HG03159 (cell line): ENCODE measurements at regions not wholly inside any gene's neighbourhood (a gene's known extent, or its start where the extent isn't known, plus 50 kb on each side); places are given as distances from the start of the nearest gene placed in this dataset.
"Not testable (repeated sequence)": the region's sequence is repeated elsewhere in the genome, so short reads cannot be mapped to it uniquely, and the experiment has no call there.

Experiments
- ATAC-seq: cut with Tn5 transposase; IDR thresholded peaks from one replicate; pipeline ENCODE4 v1.9.1; 2021; ENCODE audit warnings: mild to moderate bottlenecking, moderate library complexity; ENCODE audit not compliant: unreplicated experiment

GRCh38 chrX:45842207-45842925 lies 641.7 kb upstream of the DIPK2B start:
- ATAC-seq = no peak

GRCh38 chrX:45840411-45840950 lies 639.8 kb upstream of the DIPK2B start:
- no peak for ATAC-seq

- ATAC-seq = no peak
Measured at GRCh38 chrX:45830343-45830742, 629.7 kb upstream of the DIPK2B start.

DNA sequence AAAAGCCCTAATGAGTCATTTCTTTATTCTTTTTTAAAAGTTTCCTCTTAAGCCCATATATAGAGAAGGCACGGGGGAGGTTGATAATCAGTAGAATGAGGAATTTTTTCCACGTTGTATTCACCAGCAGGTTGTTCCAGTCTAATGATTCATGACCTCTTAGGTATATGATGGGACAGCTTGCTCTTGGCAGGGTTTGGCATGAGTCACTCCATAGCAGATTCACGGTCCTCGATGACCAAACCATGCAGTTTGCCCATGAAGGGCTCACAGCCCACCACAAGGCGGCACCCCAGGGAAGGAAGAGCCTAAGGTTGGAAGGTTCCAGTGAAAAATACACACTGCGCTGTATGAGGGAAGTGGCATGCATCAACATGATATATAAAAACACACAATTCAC lies 623.8 kb upstream of the DIPK2B start:
- ATAC-seq = no peak

- ATAC-seq = no peak
Measured at GRCh38 chrX:45823536-45823935, 622.9 kb upstream of the DIPK2B start.

- ATAC-seq = no peak
Measured at GRCh38 chrX:45822124-45822523, 621.4 kb upstream of the DIPK2B start.

DNA sequence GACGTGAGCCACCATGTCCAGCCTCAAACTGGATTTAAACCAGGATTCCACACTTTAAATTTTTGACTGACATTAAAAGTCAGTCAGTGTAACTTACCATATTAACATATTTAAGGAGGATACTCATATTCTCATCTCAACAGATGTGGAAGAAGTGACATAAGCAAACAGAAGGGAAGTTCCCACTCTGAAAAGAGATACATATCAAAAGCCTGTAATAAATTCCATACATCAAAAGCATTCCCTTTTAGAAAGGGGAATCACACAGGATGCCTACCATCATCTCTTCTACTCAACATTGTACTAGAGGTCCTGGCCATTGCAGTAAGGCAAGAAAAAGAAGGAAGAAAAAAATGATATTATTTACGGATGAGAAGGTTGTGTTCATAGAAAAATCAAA lies 618.2 kb upstream of the DIPK2B start:
- ATAC-seq = no peak

- ATAC-seq = no peak
Measured at GRCh38 chrX:45815441-45815840, 614.8 kb upstream of the DIPK2B start.

DNA sequence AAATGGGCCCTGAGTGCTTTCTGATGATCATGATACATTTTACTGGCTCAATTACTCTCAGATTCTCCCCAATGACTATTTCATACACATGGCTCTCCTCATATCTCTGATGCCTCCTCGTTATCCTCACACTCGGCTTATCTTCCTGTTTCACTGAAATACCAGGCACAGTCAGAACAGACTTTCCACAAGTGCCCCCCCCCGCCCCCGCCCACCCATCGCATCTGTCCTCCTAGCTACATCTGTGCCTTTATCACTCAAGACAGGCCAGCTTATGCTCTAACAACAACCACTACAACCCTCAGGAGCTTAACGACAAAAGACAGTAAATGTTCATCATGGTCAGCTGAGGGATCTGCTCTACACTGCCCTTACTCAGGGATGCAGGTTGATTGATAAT lies 610.6 kb upstream of the DIPK2B start:
- ATAC-seq = no peak

DNA sequence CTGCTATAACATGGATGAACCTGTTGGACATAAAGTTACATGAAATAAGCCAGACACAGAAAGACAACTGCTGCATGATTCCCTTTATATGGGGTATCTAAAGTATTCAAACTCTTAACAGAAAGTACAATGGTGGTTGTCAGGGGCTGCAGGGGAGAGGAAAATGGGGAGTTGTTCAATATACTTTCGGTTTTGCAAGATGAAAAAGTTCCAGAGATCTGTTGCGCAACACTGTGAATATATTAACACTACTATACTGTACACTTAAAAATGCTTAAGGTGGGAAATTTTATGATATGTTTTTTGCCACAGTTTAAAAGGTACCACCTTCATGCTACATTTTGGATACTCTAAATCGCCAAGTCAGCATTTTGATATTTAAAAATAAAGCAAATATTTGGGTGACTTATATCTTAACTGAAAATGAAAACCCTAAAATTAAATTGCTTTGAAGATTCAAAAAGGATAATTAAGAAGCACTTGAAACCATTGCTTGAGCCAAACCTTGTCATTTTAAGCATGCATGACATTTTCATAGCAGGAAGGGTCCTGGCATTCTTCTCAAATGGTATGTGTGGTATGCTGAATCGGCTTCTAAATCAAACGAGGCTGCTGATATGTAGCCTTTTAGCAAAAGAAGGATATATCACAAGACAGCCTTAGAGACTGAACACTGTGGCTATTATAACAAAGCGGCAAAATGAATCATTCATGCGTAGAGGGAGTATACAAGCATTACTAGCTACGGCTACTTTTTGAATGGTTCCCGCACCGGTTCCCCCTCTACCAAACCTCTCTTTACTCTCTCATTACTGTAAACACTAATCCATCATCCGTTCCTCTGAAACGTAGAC lies 607.1 kb upstream of the DIPK2B start:
- no peak for ATAC-seq

DNA sequence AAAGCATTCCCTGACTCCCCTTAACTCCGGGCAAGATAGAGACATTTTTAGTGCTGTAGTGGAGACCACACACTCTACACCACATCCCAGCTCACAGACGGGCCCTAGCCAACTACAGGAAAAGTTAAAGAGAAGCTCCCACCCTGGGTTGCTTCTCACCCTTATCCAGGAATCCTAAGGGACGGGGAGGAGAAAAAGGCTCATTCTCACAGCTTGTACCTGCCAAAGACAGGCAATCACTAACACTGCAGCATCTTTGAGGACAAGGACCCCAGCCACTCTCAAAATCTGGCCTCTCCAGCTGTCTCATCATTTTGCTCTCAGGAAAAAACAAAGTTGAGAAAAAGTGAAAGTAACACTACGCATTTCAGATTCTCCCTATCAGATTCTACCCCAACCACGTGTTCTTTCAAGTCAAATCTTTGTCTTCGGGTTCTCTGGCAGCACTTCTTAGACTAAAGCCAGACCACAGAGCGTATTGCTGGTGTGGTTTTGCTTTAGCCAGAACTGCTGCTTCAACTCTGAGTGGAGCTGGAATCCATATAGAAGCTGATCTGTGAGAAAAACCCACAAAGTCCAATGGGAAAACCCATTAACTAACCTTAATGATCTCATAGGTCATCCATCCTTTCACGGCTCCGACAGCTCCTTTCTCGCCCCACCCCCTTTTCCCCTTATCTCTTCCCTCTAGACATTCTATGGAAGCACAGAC lies 605.9 kb upstream of the DIPK2B start:
- peak; percentile 68 for ATAC-seq

- ATAC-seq = no peak
Measured at GRCh38 chrX:45804276-45804675, 603.6 kb upstream of the DIPK2B start.

DNA sequence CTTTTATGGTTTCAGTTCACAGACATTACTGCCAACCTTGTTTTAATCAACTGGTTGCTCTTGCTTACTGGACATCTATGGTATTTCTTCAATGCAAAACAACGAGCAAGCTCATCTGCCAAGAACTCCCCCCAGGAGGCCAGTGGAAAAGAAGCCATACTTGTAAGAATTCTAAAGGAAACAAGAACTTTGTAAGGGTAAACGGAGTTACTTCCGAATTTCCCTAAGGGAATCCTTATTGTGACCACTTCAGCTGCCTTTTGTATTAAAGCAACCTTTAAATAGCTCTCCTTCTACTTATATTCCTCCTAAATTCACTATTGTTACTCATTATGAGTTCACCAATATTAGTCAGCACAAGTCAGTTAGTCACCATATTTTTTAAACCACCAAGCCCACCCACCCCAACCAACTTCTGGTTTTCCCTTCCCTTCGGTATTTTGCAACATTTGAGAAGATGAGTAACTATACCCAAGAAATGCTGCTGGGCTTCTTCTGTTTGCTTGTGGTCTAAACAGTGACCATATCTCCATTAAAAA lies 602.8 kb upstream of the DIPK2B start:
- ATAC-seq = no peak

DNA sequence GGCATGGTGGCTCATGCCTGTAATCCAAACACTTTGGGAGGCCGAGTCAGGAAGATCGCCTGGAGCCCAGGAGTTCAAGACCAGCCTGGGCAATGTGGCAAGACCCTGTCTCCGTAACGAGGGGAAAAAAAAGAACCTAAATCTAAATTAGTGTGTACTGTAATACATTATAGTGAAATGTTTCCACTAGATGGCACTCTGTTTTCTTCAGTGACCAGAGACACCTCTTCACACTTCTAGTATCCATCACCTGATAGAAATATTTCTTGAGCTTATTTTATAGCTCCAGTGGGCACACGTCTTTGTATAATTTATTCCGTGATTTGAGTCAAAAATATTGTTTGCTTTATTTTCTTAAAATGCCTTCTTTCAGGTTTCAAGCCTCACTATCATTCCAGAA lies 600.9 kb upstream of the DIPK2B start:
- ATAC-seq = peak; percentile 66

GRCh38 chrX:45800746-45801453 lies 600.2 kb upstream of the DIPK2B start:
- not testable (repeated sequence) for ATAC-seq

DNA sequence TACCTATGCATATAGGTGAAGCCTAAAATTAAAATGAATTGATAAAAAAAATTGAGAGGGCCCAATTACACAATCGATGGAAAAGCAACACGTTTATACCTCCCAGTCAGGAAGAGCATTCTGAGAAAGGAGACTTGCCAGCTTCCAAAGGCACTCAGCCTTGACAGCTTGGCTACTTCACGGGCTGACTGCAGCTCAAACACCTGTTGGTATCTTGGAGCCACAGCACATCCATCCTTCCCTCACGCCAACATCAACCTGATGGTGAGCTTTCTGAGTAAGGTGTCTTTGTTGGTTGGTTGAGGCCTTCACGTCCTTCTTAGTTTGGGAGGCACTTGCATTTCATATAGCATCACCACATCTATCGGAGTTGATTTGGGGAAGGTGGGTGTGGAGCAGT lies 598.9 kb upstream of the DIPK2B start:
- no peak for ATAC-seq

DNA sequence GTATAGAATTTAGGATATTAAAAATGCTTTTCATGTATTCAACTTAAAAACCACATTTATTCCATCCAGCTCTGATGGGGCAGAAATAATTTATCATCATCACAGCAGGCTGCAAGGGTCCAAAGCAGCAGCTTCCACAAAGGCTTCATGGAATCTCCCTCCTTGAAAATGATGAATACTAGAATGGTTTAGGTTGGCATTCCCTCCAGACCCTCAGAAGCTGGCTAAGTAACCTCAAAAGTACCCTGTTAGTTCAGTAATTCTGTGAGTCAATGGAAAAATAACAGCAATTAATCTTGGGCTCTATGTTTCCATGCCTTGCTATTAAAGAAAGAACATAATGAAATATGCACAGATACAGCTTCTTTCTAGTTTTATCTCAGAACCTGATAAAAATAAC lies 594.9 kb upstream of the DIPK2B start:
- no peak for ATAC-seq

- ATAC-seq = no peak
Measured at GRCh38 chrX:45794995-45795337, 594.3 kb upstream of the DIPK2B start.

GRCh38 chrX:45794323-45794994 lies 593.8 kb upstream of the DIPK2B start:
- ATAC-seq = no peak

DNA sequence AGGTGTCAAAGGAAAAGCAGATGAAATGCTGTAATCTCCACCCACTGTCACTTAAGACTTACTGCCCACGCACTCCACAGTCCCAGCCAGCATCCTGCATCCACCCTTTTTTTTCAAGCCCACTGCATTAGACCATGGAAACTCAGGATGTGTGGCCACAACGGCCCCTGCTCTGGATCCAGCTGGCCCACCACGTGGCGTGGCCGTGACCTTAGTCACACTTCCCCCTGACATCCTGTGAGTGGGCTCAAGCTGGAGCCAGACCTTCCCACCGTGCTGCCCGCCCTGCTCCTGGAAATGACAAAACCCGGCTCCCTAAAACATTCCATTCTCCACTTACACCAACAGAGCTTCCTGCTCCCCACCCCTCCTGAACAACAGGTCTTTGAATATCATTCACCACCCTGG lies 588.3 kb upstream of the DIPK2B start:
- ATAC-seq = no peak
